Esophagus squamous epithelium (tissue), 4 donors: ENCODE measurements at regions not wholly inside any gene's neighbourhood (a gene's known extent, or its start where the extent isn't known, plus 50 kb on each side); places are given as distances from the start of the nearest gene placed in this dataset.

Experiments
- POLR2A ChIP-seq, 4 donors: fragments of 450-650 bp; IDR thresholded peaks; one replicate each; pipeline ENCODE4 v1.6.1; 2017; ENCODE audit warnings: antibody characterized with exemption in 4 of 4, mild to moderate bottlenecking in 4 of 4, moderate library complexity in 3 of 4
- TF ChIP-seq, protein P1 (sequence below), 6 experiments: fragments of 450-650 bp in 4 of 6; fragments of 200-600 bp in 2 of 6; sonication (generic) in 2 of 6; IDR thresholded peaks; one replicate each; pipeline ENCODE4 v1.5.1; 2016 to 2019; ENCODE audit warnings: antibody characterized with exemption in 6 of 6, mild to moderate bottlenecking in 4 of 6, moderate library complexity in 4 of 6

DNA sequence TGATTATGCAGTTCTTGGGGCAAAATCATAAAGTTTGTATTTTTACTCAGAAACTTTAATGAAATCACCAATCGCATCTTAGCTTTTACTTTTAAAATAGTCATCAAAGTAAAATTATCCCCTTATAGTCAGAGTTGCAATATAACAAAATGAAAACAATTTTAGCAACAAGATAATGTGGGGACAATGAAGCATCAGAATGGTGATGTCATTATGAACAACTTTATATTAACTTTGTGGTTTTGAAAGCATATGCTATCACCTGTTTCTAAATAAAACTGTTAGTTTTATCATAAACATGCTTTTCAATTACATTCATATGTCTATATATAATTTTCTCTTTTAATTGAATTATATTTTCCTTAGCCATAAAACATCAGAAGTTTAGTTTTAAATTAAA lies 856.8 kb downstream of the CDH9 start:
- TF ChIP-seq, protein P1, sequence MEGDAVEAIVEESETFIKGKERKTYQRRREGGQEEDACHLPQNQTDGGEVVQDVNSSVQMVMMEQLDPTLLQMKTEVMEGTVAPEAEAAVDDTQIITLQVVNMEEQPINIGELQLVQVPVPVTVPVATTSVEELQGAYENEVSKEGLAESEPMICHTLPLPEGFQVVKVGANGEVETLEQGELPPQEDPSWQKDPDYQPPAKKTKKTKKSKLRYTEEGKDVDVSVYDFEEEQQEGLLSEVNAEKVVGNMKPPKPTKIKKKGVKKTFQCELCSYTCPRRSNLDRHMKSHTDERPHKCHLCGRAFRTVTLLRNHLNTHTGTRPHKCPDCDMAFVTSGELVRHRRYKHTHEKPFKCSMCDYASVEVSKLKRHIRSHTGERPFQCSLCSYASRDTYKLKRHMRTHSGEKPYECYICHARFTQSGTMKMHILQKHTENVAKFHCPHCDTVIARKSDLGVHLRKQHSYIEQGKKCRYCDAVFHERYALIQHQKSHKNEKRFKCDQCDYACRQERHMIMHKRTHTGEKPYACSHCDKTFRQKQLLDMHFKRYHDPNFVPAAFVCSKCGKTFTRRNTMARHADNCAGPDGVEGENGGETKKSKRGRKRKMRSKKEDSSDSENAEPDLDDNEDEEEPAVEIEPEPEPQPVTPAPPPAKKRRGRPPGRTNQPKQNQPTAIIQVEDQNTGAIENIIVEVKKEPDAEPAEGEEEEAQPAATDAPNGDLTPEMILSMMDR (IDR thresholded peaks at IDR 0.05) = no peak
- no peak for TF ChIP-seq POLR2A (IDR thresholded peaks at IDR 0.05)
